Endothelial cell of umbilical vein (primary cell): ENCODE measurements at regions not wholly inside any gene's neighbourhood (a gene's known extent, or its start where the extent isn't known, plus 50 kb on each side); places are given as distances from the start of the nearest gene placed in this dataset.

Experiments used
- BruUV-seq: library from RNA; stranded (reverse); fragments of 400-500 nt; replicated peaks from 2 replicates; lab custom pipeline; 2021; lab: Mats Ljungman, UMichigan
- CTCF ChIA-PET: fragments of 300-600, 350-600 bp; sonication (Branson Sonifier 250); formaldehyde crosslinking; loops from one replicate; lab custom pipeline; 2021; ENCODE audit warnings: antibody characterized with exemption, inconsistent platforms; lab: Charles Lee
- POLR2A ChIA-PET: fragments of 300-600, 350-600 bp; sonication (Branson Sonifier 250); formaldehyde crosslinking; loops from one replicate; lab custom pipeline; 2021; ENCODE audit warnings: antibody characterized with exemption, inconsistent platforms; lab: Charles Lee
- DNase-seq: peaks from one replicate; pipeline ENCODE4 v3.0.0-alpha.2; 2011; ENCODE audit warnings: low read depth, low spot score
- FAIRE-seq: peaks from 2 replicates; lab custom pipeline; 2011; peaks lifted over from hg19 to GRCh38; lab: Jason Lieb, UNC
- H2AFZ ChIP-seq: 2 replicates; pipeline ENCODE4 v1.6.0; 2012; ENCODE audit warnings: low read depth, low read length, control low read depth, inconsistent platforms
- H3K27ac ChIP-seq: 2 replicates; pipeline ENCODE4 v1.5.1; 2011; ENCODE audit warnings: low read depth, mild to moderate bottlenecking, control low read depth, low read length, moderate library complexity; ENCODE audit not compliant: insufficient read depth
- H3K27me3 ChIP-seq, 2 experiments: 2 replicates each; pipeline versions ENCODE4 v1.6.0 to v1.6.1; 2011; ENCODE audit warnings: low read length in 2 of 2, mixed read lengths in 1 of 2; ENCODE audit not compliant: control insufficient read depth in 2 of 2, insufficient read depth in 2 of 2
- H3K36me3 ChIP-seq, 2 experiments: 2 replicates in 1 of 2; 3 replicates in 1 of 2; pipeline ENCODE4 v1.5.1; 2011; ENCODE audit warnings: low read length in 2 of 2, mild to moderate bottlenecking in 1 of 2, moderate library complexity in 1 of 2; ENCODE audit not compliant: control insufficient read depth in 2 of 2, insufficient read depth in 2 of 2; ENCODE audit errors: extremely low read depth in 1 of 2
- H3K4me1 ChIP-seq: 3 replicates; pipeline ENCODE4 v1.5.1; 2011; ENCODE audit warnings: mild to moderate bottlenecking, low read length; ENCODE audit not compliant: control insufficient read depth, insufficient read depth; ENCODE audit errors: extremely low read depth
- H3K4me2 ChIP-seq: 2 replicates; pipeline ENCODE4 v1.6.1; 2011; ENCODE audit warnings: low read length, control low read depth, mixed read lengths; ENCODE audit not compliant: insufficient read depth
- H3K4me3 ChIP-seq, 3 experiments: fragments of 200-600 bp in 1 of 3; sonication (generic), shearing (Covaris generic) in 1 of 3; replicated peaks in 1 of 3; 2 replicates each; pipeline ENCODE4 v1.5.1; 2011 to 2016; ENCODE audit warnings: control low read depth in 3 of 3, low read length in 3 of 3, mild to moderate bottlenecking in 2 of 3, inconsistent platforms in 1 of 3, low read depth in 1 of 3, moderate library complexity in 1 of 3; ENCODE audit not compliant: insufficient read depth in 1 of 3
- H3K79me2 ChIP-seq: 2 replicates; pipeline ENCODE4 v1.6.0; 2012; ENCODE audit warnings: low read length, inconsistent platforms; ENCODE audit not compliant: control insufficient read depth, insufficient read depth
- H3K9ac ChIP-seq: replicated peaks from 2 replicates; pipeline ENCODE3; 2011; ENCODE audit warnings: low read length, control low read depth; ENCODE audit not compliant: insufficient read depth; ENCODE audit errors: extremely low read depth
- H3K9me1 ChIP-seq: replicated peaks from 3 replicates; pipeline ENCODE4 v1.6.0; 2011; ENCODE audit warnings: mild to moderate bottlenecking, low read length; ENCODE audit not compliant: control insufficient read depth, insufficient read depth; ENCODE audit errors: extremely low read depth
- H3K9me3 ChIP-seq: replicated peaks from 2 replicates; pipeline ENCODE4 v1.5.1; 2012; ENCODE audit warnings: low read length, inconsistent platforms; ENCODE audit not compliant: control insufficient read depth, insufficient read depth
- H4K20me1 ChIP-seq: replicated peaks from 2 replicates; pipeline ENCODE3; 2011; ENCODE audit warnings: mild to moderate bottlenecking, low read length; ENCODE audit not compliant: control insufficient read depth, insufficient read depth; ENCODE audit errors: extremely low read depth
- CTCF ChIP-seq, 2 donors: IDR thresholded peaks; 1 replicate in 1 of 2; 2 replicates in 1 of 2; pipeline ENCODE4 v1.5.1; 2011; ENCODE audit warnings: low read length in 2 of 2, mild to moderate bottlenecking in 2 of 2, moderate library complexity in 2 of 2, control low read depth in 1 of 2, inconsistent platforms in 1 of 2, low read depth in 1 of 2; ENCODE audit not compliant: insufficient read depth in 1 of 2; ENCODE audit errors: extremely low read depth in 1 of 2
- EZH2 ChIP-seq: IDR thresholded peaks from 2 replicates; pipeline ENCODE4 v1.6.1; 2012; ENCODE audit warnings: borderline replicate concordance, low read depth, mild to moderate bottlenecking, moderate library complexity, low read length, inconsistent platforms; ENCODE audit not compliant: severe bottlenecking
- FOS ChIP-seq: IDR thresholded peaks from 2 replicates; pipeline ENCODE4 v1.6.1; 2011; ENCODE audit warnings: mild to moderate bottlenecking, low read length, moderate library complexity, borderline replicate concordance; ENCODE audit not compliant: insufficient read depth
- GATA2 ChIP-seq: IDR thresholded peaks from 2 replicates; pipeline ENCODE4 v1.7.0; 2011; ENCODE audit warnings: low read depth, mild to moderate bottlenecking, moderate library complexity, mixed read lengths, low read length; ENCODE audit not compliant: insufficient read length, insufficient read depth
- JUN ChIP-seq: IDR thresholded peaks from 2 replicates; pipeline ENCODE4 v1.6.1; 2011; ENCODE audit warnings: borderline replicate concordance, low read depth; ENCODE audit not compliant: insufficient read length, insufficient read depth
- MAX ChIP-seq: IDR thresholded peaks from 2 replicates; pipeline ENCODE4 v1.6.1; 2011; ENCODE audit not compliant: insufficient read depth, insufficient read length
- MYC ChIP-seq: IDR thresholded peaks from one replicate; pipeline ENCODE4 v1.6.1; 2011; ENCODE audit warnings: mild to moderate bottlenecking, low read depth, low read length
- POLR2A ChIP-seq: IDR thresholded peaks from 2 replicates; pipeline ENCODE4 v1.6.1; 2012; ENCODE audit warnings: low read depth, mild to moderate bottlenecking, control low read depth, low read length
- POLR2AphosphoS5 ChIP-seq: IDR thresholded peaks from 2 replicates; pipeline ENCODE4 v1.6.1; 2012; ENCODE audit warnings: low read depth, mild to moderate bottlenecking, control low read depth, low read length, moderate library complexity; ENCODE audit not compliant: insufficient read depth
- dilution Hi-C: fragments of 300-500 bp; cut with MboI; formaldehyde crosslinking; loops from one replicate; pipeline ENCODE4 v1.15.0; 2019; ENCODE audit warnings: low sequenced_read_pairs; ENCODE audit not compliant: extremely low pct_ligation_motif_present
- intact Hi-C: fragments of 100-400 bp; cut with micrococcal nuclease; formaldehyde crosslinking; loops from one replicate; pipeline ENCODE4 v1.10.0; 2022

DNA sequence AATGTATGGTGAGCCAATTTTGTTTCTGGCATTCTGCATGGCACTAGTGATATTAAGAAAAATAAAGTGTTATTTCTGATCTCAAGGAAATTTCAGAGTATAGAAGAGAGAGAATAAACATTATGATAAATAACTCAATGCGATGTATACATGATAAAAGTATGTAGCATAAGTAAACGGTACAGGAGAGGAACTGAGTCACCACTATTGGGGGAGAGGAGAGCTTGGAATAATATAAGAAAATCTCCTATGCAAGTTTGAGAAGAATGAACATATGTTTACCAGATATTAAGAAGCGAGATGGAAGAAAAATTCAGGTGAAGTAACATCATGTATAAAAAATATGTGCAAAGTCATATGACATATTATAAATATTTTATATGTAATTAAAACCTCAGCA is 1230.3 kb upstream of the CITED2 start:
- Histone ChIP-seq H3K27me3 (no peaks in the 10 kb centered on the region), H3K36me3 (no peaks in the 10 kb centered on the region), H3K9me3 (no peaks in the 10 kb centered on the region), H3K27ac (no peak overlapping the region), H3K9me1 (no peaks in the 10 kb centered on the region), H3K79me2 (no peaks in the 10 kb centered on the region), H3K4me2 (no peak overlapping the region), H2AFZ (no peak overlapping the region), H3K9ac (no peak overlapping the region), H3K4me1 (peaks cover 3% of the 10 kb centered on the region), H3K4me3 (no peak overlapping the region), H4K20me1 (no peaks in the 10 kb centered on the region)
- no TSS peak for BruUV-seq
- intact Hi-C loops (no loop called here), dilution Hi-C loops (no loop called here)
- no peak for TF ChIP-seq CTCF (IDR thresholded peaks at IDR 0.05; ENCODE audit: extremely low read depth in 1 of 2, insufficient read depth in 1 of 2, low read depth in 1 of 2, low read length in 2 of 2)
- no peak for TF ChIP-seq POLR2AphosphoS5
- no peak for TF ChIP-seq EZH2
- TF ChIP-seq JUN, result no peak
- no peak for TF ChIP-seq MYC
- no peak for TF ChIP-seq FOS
- TF ChIP-seq GATA2, result no peak
- TF ChIP-seq POLR2A, result no peak
- no peak for TF ChIP-seq MAX
- ChIA-PET POLR2A (no interaction called here), CTCF (interaction anchor here (1.0 kb wide), 2 partner anchors 25 to 67 kb away, joined by 3 read pairs; no protein-coding TSS in a partner anchor)
- no peak for DNase-seq
- FAIRE-seq, result no peak
